CD4-positive, alpha-beta T cell treated with Interferon alpha-2 for 1 hour (primary cell): ENCODE measurements at regions not wholly inside any gene's neighbourhood (a gene's known extent, or its start where the extent isn't known, plus 50 kb on each side); places are given as distances from the start of the nearest gene placed in this dataset.
"Not testable (repeated sequence)": the region's sequence is repeated elsewhere in the genome, so short reads cannot be mapped to it uniquely, and the experiment has no call there.

ENCODE experiments used
- DNase-seq, 2 donors: peaks; one replicate each; pipeline ENCODE4 v3.0.0-alpha.2; 2020 to 2022

- no peak for DNase-seq
Observed at GRCh38 chr13:82477436-82477835, 1404.8 kb downstream of the SLITRK1 start.

GRCh38 chr13:82467626-82468025 is 1414.6 kb downstream of the SLITRK1 start:
- DNase-seq: no peak

GRCh38 chr13:82459575-82459974 is 1422.7 kb downstream of the SLITRK1 start:
- DNase-seq: not testable (repeated sequence)

- no peak for DNase-seq
Observed at GRCh38 chr13:82458169-82458568, 1424.1 kb downstream of the SLITRK1 start.

GRCh38 chr13:82457548-82457947 is 1424.7 kb downstream of the SLITRK1 start:
- DNase-seq: not testable (repeated sequence)

- DNase-seq: no peak
Observed at GRCh38 chr13:82447416-82448077, 1434.7 kb downstream of the SLITRK1 start.

- no peak for DNase-seq
Observed at GRCh38 chr13:82439159-82439904, 1442.9 kb downstream of the SLITRK1 start.

DNA sequence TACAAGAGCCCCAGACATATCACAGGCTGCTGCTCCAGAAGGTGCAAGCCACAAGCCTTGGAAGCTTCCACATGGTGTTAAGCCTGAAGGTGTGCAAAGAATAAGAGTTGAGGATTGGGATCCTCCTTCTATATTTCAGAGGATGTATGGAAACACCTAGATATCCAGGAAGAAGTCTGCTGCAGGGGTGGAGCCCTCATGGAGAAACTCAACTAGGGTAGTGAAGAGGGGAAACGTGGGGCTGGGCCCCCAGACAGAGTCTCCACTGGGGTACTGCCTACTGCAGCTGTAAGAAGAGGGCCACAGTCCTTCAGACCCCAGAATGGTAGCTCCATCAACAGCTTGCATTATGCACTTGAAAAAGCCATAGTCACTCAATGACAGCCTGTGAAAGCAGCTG is 1444.0 kb downstream of the SLITRK1 start:
- no peak for DNase-seq

- DNase-seq: no peak
Observed at GRCh38 chr13:82436099-82436585, 1446.1 kb downstream of the SLITRK1 start.

DNA sequence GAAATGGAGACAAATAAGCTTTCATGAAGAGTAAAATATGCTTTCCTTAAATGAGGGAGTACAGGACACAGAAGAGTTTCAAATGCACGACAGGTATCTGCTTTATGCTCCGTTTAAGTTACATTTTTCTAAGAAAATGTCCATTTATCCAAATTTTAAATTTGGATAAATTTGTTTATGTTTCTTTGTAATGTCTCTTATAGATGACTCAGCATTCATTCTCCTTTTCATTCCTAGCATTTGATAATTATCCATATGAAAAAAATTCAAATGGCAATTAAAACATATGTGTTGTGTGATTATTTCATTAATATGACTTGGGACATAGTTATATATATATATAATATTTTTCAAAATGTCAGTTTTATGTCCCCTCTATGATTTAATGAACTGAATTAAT is 1449.3 kb downstream of the SLITRK1 start:
- no peak for DNase-seq

DNA sequence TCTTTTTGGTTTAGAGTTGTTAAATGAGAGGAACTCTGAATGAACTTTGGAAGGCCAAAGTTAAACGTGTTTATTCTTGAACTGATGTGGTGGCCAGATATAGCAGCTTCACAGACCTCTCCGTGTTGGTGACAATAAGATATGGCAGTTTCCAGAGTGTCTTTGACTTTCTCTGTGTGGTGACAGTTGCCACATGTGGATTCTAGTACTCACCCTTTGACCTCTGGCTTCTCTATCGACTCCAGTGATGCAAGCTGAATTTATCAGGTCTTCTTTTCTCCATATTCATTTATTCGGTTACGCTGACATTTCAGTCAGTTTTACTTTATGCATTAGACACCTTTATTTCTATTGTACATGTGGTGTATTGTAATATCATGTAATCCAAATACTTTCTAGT is 1469.5 kb downstream of the SLITRK1 start:
- DNase-seq: no peak

- no peak for DNase-seq
Observed at GRCh38 chr13:82407321-82407720, 1475.0 kb downstream of the SLITRK1 start.

- no peak for DNase-seq
Observed at GRCh38 chr13:82374719-82375118, 1507.6 kb downstream of the SLITRK1 start.

DNA sequence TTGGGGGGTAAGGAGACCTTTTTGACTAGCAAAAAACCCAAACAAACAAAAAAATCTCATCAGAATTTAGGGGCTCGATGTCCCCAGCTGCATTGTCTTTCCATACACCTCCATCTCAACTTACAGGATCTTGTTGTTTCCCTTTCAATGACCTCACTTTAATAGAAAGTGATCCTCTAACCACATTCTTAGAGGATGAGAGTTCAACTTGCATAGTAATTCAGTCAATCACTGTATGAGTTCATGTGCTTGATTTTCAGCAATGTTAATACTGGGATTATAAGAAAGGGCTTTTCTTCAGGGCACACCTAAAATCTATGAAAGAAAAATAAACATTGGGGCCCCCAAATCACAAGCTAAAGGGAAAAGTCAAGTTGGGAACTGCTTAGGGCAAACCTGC is 1512.0 kb downstream of the SLITRK1 start:
- DNase-seq: no peak

DNA sequence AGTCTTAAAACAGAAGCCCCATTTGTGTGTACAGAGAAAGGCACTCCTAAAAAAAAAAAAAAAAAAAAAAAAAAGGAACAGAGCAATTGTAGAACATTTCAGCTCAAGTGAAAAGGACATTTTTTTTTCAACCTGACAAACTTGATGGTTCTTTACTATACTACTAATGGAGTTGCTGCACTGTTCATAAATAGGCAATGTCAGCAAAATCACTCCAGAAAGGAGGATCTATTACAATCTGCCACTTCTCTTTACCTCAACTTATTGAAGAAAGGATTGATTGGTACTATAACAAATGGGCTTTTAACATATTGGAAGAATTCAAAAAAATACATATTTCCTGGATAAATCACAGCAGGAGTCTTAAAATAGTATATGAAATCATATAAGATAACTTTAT is 1517.7 kb downstream of the SLITRK1 start:
- DNase-seq: no peak

- DNase-seq: no peak
Observed at GRCh38 chr13:82358284-82358683, 1524.0 kb downstream of the SLITRK1 start.

- no peak for DNase-seq
Observed at GRCh38 chr13:82356667-82357410, 1525.4 kb downstream of the SLITRK1 start.

DNA sequence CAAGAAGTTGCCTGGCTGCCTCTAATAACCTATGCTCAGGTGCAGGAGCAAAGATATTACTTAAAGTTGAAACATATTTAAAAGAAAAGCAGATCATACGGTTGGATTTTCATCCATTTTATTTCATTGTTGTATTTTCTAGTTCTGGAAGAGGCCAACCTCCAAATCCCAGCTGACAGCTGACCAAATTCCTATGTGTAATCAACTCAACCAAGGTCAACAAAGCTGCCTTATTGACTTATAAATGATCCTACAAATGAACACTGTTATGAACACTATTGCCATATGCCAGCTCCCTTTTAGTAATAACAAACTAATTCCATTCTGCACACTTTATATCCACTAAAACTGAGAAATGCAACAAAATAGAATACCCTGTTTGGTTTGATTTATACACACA is 1537.4 kb downstream of the SLITRK1 start:
- DNase-seq: no peak

GRCh38 chr13:82341116-82341515 is 1541.2 kb downstream of the SLITRK1 start:
- no peak for DNase-seq

DNA sequence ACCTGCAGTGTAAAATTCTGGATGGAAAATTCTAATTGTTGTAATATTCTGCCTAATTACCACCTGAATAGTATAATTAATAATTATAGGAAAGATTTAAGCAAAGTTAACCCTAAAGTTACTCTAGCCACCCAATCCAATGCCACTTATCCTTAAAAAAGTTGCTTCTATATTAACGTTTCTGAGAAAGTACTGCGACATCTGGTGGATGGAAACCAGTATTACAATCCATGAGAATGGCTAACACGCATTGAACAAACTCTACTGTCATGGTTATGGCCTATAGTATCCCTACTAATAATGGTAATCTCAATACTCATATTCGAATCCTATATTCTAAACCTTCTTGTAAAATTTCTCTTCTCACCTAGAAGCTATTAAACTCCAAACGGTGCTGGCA is 1551.8 kb downstream of the SLITRK1 start:
- DNase-seq: no peak

DNA sequence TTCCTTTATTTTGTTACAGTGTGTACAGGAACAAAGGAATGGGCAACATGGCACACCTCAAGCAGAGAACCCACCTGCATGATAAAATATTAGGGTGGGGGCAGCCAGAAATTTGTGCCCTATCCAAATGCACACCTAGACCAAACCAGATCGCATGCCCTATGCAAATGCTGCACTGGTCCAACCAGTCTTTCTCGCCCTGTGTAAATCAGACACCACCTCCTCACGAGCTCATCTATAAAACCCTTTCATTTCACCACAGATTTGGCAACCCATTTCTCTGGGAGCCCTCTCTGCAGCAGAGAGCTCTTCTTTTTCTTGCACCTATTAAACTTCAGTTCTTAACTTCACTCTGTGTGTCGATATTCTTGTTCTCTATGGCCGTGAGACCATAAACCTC is 1559.2 kb downstream of the SLITRK1 start:
- DNase-seq: no peak

DNA sequence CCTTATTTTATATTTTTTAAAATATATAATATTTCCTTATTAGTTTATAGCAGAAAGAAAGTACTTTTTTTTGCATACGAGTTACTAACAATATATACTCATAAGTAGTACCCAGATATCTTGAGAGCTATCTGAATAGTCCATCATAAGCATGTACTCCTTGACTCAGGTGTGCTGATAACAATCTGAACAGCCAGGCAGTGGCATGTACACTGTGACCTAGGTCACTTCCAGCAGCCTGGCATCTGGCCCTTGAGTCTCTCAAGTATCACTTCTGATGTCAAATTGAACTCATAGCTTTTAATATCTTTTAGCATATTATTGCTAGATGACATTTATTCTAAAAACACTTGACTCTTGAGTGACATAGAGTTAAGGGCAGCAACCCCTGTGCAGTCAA is 1576.7 kb downstream of the SLITRK1 start:
- no peak for DNase-seq

- DNase-seq: no peak
Observed at GRCh38 chr13:82298106-82298505, 1584.2 kb downstream of the SLITRK1 start.

DNA sequence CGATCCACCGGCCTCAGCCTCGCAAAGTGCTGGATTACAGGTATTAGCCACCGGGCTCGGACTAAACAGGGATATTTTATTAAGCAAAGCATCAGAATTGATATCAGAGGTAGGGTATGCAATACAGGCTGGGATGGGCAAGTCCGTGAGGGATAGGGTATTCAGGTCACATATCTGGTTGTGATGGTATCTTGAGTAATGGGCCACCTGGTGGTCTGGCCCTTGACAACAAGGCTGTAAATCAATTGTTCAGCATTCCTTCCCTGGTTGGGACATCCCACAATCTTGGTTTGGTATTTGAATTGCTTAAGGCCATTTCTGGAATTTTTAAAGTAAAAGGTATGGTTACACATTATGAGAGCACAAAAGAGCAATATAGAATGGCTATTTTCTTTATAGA is 1588.0 kb downstream of the SLITRK1 start:
- DNase-seq: no peak
